SK-N-SH (cell line): ENCODE measurements at regions not wholly inside any gene's neighbourhood (a gene's known extent, or its start where the extent isn't known, plus 50 kb on each side); places are given as distances from the start of the nearest gene placed in this dataset.

Experiments
- EP300 ChIP-seq, 2 experiments: IDR thresholded peaks; 2 replicates each; pipeline versions ENCODE4 v1.4.0 to v1.6.1; 2012; ENCODE audit warnings: borderline replicate concordance in 1 of 2, low read depth in 1 of 2, low read length in 1 of 2
- EZH2phosphoT487 ChIP-seq: fragments of 200-600 bp; sonication (generic); IDR thresholded peaks from 2 replicates; pipeline ENCODE4 v1.6.1; 2017; ENCODE audit warnings: low read depth, mixed run types, mild to moderate bottlenecking, antibody characterized with exemption, moderate library complexity, borderline replicate concordance
- GABPA ChIP-seq: IDR thresholded peaks from 2 replicates; pipeline ENCODE4 v1.4.0; 2012; ENCODE audit warnings: low read depth, mild to moderate bottlenecking
- MEF2A ChIP-seq: IDR thresholded peaks from 2 replicates; pipeline ENCODE4 v1.4.0; 2012; ENCODE audit warnings: low read depth, borderline replicate concordance
- RAD21 ChIP-seq: IDR thresholded peaks from 2 replicates; pipeline ENCODE4 v1.6.1; 2012; ENCODE audit warnings: mild to moderate bottlenecking, low read length
- RCOR1 ChIP-seq: fragments of 150-350 bp; IDR thresholded peaks from 2 replicates; pipeline ENCODE4 v1.6.1; 2017; ENCODE audit warnings: antibody characterized with exemption, low read length
- SMC3 ChIP-seq: IDR thresholded peaks from 2 replicates; pipeline ENCODE4 v1.6.1; 2012; ENCODE audit warnings: low read depth, low read length, improper control_type of control experiment
- TEAD4 ChIP-seq: IDR thresholded peaks from 2 replicates; pipeline ENCODE4 v1.4.0; 2012; ENCODE audit warnings: mild to moderate bottlenecking, borderline replicate concordance; ENCODE audit not compliant: insufficient read depth
- YY1 ChIP-seq: IDR thresholded peaks from 2 replicates; pipeline ENCODE4 v1.4.0; 2012; ENCODE audit warnings: low read depth, mild to moderate bottlenecking
- TF ChIP-seq, protein P1 (sequence below): fragments of 200-600 bp; sonication (generic); IDR thresholded peaks from 2 replicates; pipeline ENCODE4 v1.6.1; 2017; ENCODE audit warnings: antibody characterized with exemption, mild to moderate bottlenecking, moderate library complexity
- TF ChIP-seq, protein P2 (sequence below): IDR thresholded peaks from 2 replicates; pipeline ENCODE4 v1.4.0; 2012; ENCODE audit warnings: low read depth
- TF ChIP-seq, protein P3 (sequence below): IDR thresholded peaks from 2 replicates; pipeline ENCODE4 v1.6.1; 2012; ENCODE audit warnings: mild to moderate bottlenecking, low read depth, low read length, moderate library complexity

DNA sequence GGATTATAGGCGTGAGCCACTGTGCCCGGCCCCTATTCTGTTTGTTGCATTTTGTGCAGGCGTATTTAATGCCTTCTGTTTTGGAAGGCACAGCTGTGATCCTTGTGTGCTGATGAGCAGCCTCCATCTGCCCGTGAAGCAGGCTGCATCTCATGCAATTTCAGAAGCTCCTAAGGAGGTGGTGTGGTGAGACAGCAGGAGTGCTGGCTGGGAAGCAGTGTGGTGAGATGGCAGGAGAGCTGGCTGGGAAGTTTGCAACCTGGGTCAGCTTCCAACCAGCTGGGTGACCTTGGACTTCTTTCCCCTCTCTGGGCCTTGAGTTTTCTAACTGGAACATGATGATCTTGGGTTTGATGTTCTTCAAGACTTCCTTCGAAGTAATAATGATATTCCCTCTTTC lies 525.1 kb downstream of the TBC1D22A start:
- TF ChIP-seq RCOR1 (no peak), SMC3 (no peak), TEAD4 (no peak), YY1 (no peak), EP300 (IDR thresholded peaks at IDR 0.05; ENCODE audit: borderline replicate concordance in 1 of 2, low read depth in 1 of 2, low read length in 1 of 2) (no peak), GABPA (no peak), RAD21 (no peak), EZH2phosphoT487 (no peak), MEF2A (no peak)
- TF ChIP-seq, protein P1, sequence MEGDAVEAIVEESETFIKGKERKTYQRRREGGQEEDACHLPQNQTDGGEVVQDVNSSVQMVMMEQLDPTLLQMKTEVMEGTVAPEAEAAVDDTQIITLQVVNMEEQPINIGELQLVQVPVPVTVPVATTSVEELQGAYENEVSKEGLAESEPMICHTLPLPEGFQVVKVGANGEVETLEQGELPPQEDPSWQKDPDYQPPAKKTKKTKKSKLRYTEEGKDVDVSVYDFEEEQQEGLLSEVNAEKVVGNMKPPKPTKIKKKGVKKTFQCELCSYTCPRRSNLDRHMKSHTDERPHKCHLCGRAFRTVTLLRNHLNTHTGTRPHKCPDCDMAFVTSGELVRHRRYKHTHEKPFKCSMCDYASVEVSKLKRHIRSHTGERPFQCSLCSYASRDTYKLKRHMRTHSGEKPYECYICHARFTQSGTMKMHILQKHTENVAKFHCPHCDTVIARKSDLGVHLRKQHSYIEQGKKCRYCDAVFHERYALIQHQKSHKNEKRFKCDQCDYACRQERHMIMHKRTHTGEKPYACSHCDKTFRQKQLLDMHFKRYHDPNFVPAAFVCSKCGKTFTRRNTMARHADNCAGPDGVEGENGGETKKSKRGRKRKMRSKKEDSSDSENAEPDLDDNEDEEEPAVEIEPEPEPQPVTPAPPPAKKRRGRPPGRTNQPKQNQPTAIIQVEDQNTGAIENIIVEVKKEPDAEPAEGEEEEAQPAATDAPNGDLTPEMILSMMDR = no peak
- TF ChIP-seq, protein P2, sequence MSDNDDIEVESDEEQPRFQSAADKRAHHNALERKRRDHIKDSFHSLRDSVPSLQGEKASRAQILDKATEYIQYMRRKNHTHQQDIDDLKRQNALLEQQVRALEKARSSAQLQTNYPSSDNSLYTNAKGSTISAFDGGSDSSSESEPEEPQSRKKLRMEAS = no peak
- TF ChIP-seq, protein P3, sequence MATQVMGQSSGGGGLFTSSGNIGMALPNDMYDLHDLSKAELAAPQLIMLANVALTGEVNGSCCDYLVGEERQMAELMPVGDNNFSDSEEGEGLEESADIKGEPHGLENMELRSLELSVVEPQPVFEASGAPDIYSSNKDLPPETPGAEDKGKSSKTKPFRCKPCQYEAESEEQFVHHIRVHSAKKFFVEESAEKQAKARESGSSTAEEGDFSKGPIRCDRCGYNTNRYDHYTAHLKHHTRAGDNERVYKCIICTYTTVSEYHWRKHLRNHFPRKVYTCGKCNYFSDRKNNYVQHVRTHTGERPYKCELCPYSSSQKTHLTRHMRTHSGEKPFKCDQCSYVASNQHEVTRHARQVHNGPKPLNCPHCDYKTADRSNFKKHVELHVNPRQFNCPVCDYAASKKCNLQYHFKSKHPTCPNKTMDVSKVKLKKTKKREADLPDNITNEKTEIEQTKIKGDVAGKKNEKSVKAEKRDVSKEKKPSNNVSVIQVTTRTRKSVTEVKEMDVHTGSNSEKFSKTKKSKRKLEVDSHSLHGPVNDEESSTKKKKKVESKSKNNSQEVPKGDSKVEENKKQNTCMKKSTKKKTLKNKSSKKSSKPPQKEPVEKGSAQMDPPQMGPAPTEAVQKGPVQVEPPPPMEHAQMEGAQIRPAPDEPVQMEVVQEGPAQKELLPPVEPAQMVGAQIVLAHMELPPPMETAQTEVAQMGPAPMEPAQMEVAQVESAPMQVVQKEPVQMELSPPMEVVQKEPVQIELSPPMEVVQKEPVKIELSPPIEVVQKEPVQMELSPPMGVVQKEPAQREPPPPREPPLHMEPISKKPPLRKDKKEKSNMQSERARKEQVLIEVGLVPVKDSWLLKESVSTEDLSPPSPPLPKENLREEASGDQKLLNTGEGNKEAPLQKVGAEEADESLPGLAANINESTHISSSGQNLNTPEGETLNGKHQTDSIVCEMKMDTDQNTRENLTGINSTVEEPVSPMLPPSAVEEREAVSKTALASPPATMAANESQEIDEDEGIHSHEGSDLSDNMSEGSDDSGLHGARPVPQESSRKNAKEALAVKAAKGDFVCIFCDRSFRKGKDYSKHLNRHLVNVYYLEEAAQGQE = no peak
